ENCODE measurements at regions not wholly inside any gene's neighbourhood (a gene's known extent, or its start where the extent isn't known, plus 50 kb on each side); places are given as distances from the start of the nearest gene placed in this dataset.
"Not testable (repeated sequence)": the region's sequence is repeated elsewhere in the genome, so short reads cannot be mapped to it uniquely, and the experiment has no call there.

DNA sequence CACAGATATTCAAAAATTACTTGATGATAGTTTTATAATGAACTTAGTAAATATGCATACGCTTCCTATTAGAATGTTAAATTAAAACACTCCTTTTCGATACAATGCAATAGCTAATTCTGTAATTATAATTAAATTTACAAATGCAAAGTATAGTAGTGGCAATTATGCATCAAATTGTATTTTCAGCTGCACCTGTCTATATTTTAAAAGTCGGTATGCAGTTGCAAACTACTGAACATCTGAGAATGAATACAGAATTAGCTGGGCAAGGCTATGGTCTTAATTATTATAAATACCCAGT, 110.4 kb upstream of the ARHGAP42 start:
- peaks cover 0 to 4% (median 0%) of the 10 kb centered on the region in 3 donors for H3K4me1 Mint-ChIP-seq
- H3K9me3 Mint-ChIP-seq = no peaks in the 10 kb centered on the region
- H3K4me3 Mint-ChIP-seq = no peak overlapping the region
- no peak for ATAC-seq (ENCODE audit: low read depth in 2 of 2)
- no peaks in the 10 kb centered on the region for H3K36me3 Mint-ChIP-seq
- H3K27ac Mint-ChIP-seq = no peak overlapping the region
- H3K27me3 Mint-ChIP-seq = peaks cover under 1 to 11% (median 8%) of the 10 kb centered on the region in 3 donors
- no peak for DNase-seq

DNA sequence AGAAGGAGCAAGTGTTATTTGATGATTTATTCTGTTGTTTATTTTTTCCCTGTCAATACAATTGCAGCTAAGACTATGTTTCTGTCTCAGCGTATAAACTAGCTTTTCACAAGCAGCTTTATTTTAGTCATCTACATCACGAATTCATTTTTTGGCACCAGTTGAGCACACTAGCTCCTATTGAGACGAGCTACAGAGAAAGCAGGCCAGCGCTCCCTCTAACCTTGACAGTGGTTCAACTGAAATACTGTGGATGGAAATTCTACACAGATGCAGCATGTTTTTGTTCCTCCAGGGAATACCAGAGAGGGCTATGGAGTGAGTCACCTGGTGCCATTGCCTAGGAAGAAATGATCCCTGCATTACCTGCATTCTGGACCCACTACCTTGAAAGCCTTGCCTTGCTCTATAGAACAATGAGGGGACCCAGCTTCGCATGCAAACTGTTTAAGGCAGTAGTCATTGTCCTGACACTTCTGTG, 108.2 kb upstream of the ARHGAP42 start:
- Mint-ChIP-seq H3K4me3 (peak overlapping the region in 1 of 8 donors; percentile 9), H3K27me3 (peaks cover 0 to 11% (median 8%) of the 10 kb centered on the region in 3 donors), H3K9me3 (no peaks in the 10 kb centered on the region), H3K36me3 (no peaks in the 10 kb centered on the region), H3K27ac (no peak overlapping the region), H3K4me1 (peaks cover 0 to 4% (median 0%) of the 10 kb centered on the region in 3 donors)
- ATAC-seq (ENCODE audit: low read depth in 2 of 2) (no peak), DNase-seq (no peak)

GRCh38 chr11:100581318-100581717, 105.8 kb upstream of the ARHGAP42 start:
- H3K4me1 Mint-ChIP-seq = peaks cover 0 to 4% (median 0%) of the 10 kb centered on the region in 3 donors
- no peaks in the 10 kb centered on the region for H3K36me3 Mint-ChIP-seq
- H3K27me3 Mint-ChIP-seq = peaks cover 0 to 11% (median 8%) of the 10 kb centered on the region in 3 donors
- peak overlapping the region in 1 of 8 donors; percentile 4 for H3K4me3 Mint-ChIP-seq
- ATAC-seq (ENCODE audit: low read depth in 2 of 2) (peak; percentile 38 to 60), DNase-seq (no peak)
- H3K27ac Mint-ChIP-seq = no peak overlapping the region
- no peaks in the 10 kb centered on the region for H3K9me3 Mint-ChIP-seq

GRCh38 chr11:100584201-100584985, 102.7 kb upstream of the ARHGAP42 start:
- H3K4me1 Mint-ChIP-seq = peaks cover 0 to 8% (median 3%) of the 10 kb centered on the region in 3 donors
- peaks cover under 1 to 13% (median 13%) of the 10 kb centered on the region in 3 donors for H3K27me3 Mint-ChIP-seq
- no peak overlapping the region for H3K4me3 Mint-ChIP-seq
- no peaks in the 10 kb centered on the region for H3K36me3 Mint-ChIP-seq
- H3K27ac Mint-ChIP-seq = no peak overlapping the region
- no peak for ATAC-seq (ENCODE audit: low read depth in 2 of 2)
- DNase-seq = no peak
- H3K9me3 Mint-ChIP-seq = peaks cover 0 to 1% (median 0%) of the 10 kb centered on the region in 7 donors

DNA sequence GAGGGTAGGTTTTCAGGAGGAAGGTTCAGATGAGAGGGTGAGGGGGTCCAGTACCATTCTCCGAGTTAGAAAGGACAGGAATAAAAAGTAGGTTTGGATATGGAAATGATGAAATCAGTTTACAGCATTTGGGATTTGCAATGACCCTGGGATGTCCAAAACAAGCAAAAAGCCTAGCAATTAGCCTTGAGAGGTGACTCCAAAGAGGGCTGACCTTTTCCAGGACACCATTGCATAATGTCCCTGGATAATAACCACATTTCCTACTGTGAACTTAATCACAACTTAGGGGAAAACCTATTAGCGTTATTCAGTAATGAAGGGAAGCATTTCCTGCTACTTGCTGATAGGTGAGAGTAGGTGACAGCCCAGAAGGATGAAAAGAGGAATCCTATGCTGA, 101.4 kb upstream of the ARHGAP42 start:
- peaks cover 0 to 1% (median 0%) of the 10 kb centered on the region in 7 donors for H3K9me3 Mint-ChIP-seq
- H3K27ac Mint-ChIP-seq = no peak overlapping the region
- H3K4me1 Mint-ChIP-seq = peaks cover 0 to 4% (median 3%) of the 10 kb centered on the region in 3 donors
- H3K4me3 Mint-ChIP-seq = no peak overlapping the region
- H3K27me3 Mint-ChIP-seq = peaks cover 13 to 26% (median 26%) of the 10 kb centered on the region in 3 donors
- H3K36me3 Mint-ChIP-seq = no peaks in the 10 kb centered on the region
- no peak for DNase-seq
- no peak for ATAC-seq (ENCODE audit: low read depth in 2 of 2)

DNA sequence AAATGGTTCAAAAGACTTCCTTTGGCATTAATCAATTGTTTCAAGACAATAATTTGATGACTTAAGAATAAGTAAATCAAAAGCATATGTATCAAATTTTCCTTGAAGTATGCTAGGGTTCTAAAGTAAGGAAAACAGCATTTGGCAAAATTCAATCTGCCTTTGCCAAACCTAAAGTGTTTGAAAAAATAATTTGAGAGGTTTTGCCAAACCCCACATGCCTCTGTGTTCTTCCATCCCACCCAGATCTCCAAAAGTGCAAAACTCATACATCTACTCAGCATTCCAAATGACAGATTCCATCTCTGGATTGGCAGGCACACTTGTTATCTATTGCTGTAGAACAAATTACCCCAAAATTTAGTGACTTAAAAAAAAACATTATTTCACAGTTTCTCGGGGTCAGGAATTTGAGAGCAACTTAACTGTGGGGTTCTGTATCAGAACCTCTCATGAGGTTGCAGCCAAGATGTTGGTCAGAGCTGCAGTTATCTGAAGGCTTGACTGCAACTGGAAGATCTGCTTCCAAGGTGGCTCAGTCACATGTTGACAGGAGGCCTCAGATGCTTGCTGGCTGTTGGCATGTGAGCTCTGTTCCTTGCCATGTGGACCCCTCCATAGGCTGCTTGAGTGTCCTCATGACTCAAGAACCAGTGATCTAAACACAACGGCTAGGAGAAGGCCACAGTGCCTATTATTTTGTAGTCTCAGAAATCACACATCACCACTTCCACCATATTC, 100.6 kb upstream of the ARHGAP42 start:
- Mint-ChIP-seq H3K4me1 (peaks cover 0 to 4% (median 3%) of the 10 kb centered on the region in 3 donors), H3K27me3 (peaks cover 19 to 33% (median 30%) of the 10 kb centered on the region in 3 donors), H3K36me3 (no peaks in the 10 kb centered on the region), H3K27ac (no peak overlapping the region), H3K9me3 (peaks cover 0 to 1% (median 0%) of the 10 kb centered on the region in 7 donors), H3K4me3 (no peak overlapping the region)
- no peak for ATAC-seq (ENCODE audit: low read depth in 2 of 2)
- no peak for DNase-seq

GRCh38 chr11:100592619-100593260, 94.3 kb upstream of the ARHGAP42 start:
- Mint-ChIP-seq H3K27ac (no peak overlapping the region), H3K4me1 (peaks cover 0 to 4% (median 3%) of the 10 kb centered on the region in 3 donors), H3K36me3 (no peaks in the 10 kb centered on the region), H3K4me3 (no peak overlapping the region), H3K27me3 (peaks cover 38 to 57% (median 47%) of the 10 kb centered on the region in 3 donors), H3K9me3 (no peaks in the 10 kb centered on the region)
- DNase-seq (no peak), ATAC-seq (ENCODE audit: low read depth in 2 of 2) (no peak)

DNA sequence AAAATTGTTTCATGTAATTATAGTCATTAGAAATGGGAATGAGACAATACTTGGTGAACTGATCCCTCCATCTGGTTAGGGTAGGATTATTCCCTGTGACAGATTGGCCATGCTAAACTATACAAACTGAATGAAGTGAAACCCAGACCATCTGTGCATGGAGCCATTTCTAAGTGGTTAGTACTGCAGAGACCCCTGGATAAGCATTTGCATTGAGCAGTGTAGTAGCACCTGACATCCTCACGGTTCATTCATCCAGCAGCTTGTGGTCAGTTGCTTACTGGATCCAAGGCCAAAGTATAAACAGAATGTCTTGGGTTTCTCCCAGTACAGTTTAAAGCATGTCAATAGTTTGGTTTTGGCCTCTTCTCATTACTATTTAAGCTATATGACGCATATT, 93.8 kb upstream of the ARHGAP42 start:
- no peaks in the 10 kb centered on the region for H3K4me1 Mint-ChIP-seq
- no peaks in the 10 kb centered on the region for H3K36me3 Mint-ChIP-seq
- no peak overlapping the region for H3K4me3 Mint-ChIP-seq
- ATAC-seq (ENCODE audit: low read depth in 2 of 2) (no peak), DNase-seq (no peak)
- H3K27me3 Mint-ChIP-seq = peaks cover 36 to 60% (median 46%) of the 10 kb centered on the region in 3 donors
- H3K27ac Mint-ChIP-seq = no peak overlapping the region
- H3K9me3 Mint-ChIP-seq = no peaks in the 10 kb centered on the region

DNA sequence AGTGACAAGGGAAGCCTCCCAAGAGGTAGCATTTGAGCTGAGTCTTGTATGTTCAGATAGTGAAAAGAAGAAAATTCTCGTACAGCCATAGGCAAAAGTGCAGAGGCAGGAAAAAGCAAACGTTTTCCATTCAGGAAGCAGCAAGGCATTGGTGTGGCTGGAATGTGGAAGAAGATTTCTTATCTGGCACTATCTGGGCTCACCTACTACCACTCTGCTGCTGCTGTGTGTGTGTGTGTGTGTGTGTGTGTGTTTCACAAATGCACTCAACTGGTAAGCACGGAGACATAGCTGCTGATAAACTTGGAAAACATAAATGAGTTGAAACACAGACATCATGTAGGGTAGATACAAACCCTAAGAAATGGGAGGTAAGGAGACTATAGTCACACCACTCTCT, 92.8 kb upstream of the ARHGAP42 start:
- no peaks in the 10 kb centered on the region for H3K36me3 Mint-ChIP-seq
- no peak overlapping the region for H3K27ac Mint-ChIP-seq
- DNase-seq (no peak), ATAC-seq (ENCODE audit: low read depth in 2 of 2) (no peak)
- no peak overlapping the region for H3K4me3 Mint-ChIP-seq
- no peaks in the 10 kb centered on the region for H3K9me3 Mint-ChIP-seq
- H3K4me1 Mint-ChIP-seq = no peaks in the 10 kb centered on the region
- peaks cover 34 to 60% (median 44%) of the 10 kb centered on the region in 3 donors for H3K27me3 Mint-ChIP-seq

DNA sequence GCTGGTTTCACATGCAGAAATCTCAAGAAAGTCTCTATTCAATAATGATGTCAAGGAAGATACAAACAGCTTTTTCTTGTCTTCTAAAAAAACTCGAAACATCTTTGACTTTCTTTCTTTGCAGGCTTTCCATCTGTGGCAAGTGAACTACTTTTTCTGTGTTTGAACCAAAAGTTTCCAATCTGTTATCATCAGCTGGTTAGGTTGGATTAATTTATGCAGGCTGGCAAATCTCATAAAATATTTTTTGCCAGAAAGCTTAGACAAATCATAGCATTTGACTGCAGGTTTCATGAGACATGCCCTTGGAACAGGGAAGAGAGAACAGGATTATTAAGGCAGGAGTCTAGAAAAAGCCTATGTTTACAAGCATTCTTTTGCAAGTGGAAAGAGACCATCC, 86.1 kb upstream of the ARHGAP42 start:
- Mint-ChIP-seq H3K9me3 (peaks cover 0 to 1% (median 0%) of the 10 kb centered on the region in 7 donors), H3K36me3 (no peaks in the 10 kb centered on the region), H3K4me3 (no peak overlapping the region), H3K27me3 (peaks cover 30 to 36% (median 32%) of the 10 kb centered on the region in 3 donors), H3K27ac (no peak overlapping the region), H3K4me1 (no peaks in the 10 kb centered on the region)
- DNase-seq (no peak), ATAC-seq (ENCODE audit: low read depth in 2 of 2) (no peak)

GRCh38 chr11:100602716-100603115, 84.4 kb upstream of the ARHGAP42 start:
- no peak overlapping the region for H3K4me3 Mint-ChIP-seq
- H3K36me3 Mint-ChIP-seq = no peaks in the 10 kb centered on the region
- no peak overlapping the region for H3K27ac Mint-ChIP-seq
- H3K4me1 Mint-ChIP-seq = no peaks in the 10 kb centered on the region
- H3K27me3 Mint-ChIP-seq = peaks cover 19 to 27% (median 26%) of the 10 kb centered on the region in 3 donors
- peaks cover 0 to 3% (median 0%) of the 10 kb centered on the region in 7 donors for H3K9me3 Mint-ChIP-seq
- no peak for DNase-seq
- no peak for ATAC-seq (ENCODE audit: low read depth in 2 of 2)

GRCh38 chr11:100607761-100608160, 79.3 kb upstream of the ARHGAP42 start:
- not testable (repeated sequence) for ATAC-seq (ENCODE audit: low read depth in 2 of 2); H3K4me3 Mint-ChIP-seq; H3K36me3 Mint-ChIP-seq; H3K27ac Mint-ChIP-seq; DNase-seq
- peaks cover 12 to 16% (median 12%) of the 10 kb centered on the region in 3 donors for H3K4me1 Mint-ChIP-seq
- H3K27me3 Mint-ChIP-seq = peaks cover 6 to 14% (median 11%) of the 10 kb centered on the region in 3 donors
- H3K9me3 Mint-ChIP-seq = peaks cover under 1 to 14% (median 3%) of the 10 kb centered on the region in 7 donors

DNA sequence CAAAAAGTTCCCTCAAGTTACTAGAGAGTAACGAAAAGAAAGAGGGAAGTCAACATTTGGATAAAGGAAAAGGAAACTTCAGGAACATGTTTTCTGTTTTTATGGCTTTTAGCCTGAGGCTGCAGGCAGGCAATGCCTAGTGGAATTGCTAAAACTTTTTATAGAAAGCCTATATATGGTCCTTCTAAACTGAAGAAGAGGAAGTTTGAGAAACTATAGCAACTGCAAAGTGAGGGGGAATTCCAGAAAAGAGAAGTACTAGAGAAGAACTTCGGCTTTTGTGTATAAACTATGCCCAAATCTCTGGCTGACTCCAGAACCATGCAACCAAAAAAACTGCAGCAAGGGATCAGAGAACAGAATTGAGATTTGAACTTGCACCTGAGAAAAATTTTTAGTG, 74.3 kb upstream of the ARHGAP42 start:
- Mint-ChIP-seq H3K36me3 (peaks cover 5 to 8% of the 10 kb centered on the region in 2 donors), H3K27me3 (no peaks in the 10 kb centered on the region), H3K4me3 (peak overlapping the region in 4 of 8 donors; percentile 22 to 64 (median 38)), H3K4me1 (peaks cover 18 to 25% (median 21%) of the 10 kb centered on the region in 3 donors), H3K9me3 (peaks cover 5 to 23% (median 12%) of the 10 kb centered on the region in 7 donors), H3K27ac (peak overlapping the region in 5 of 6 donors; percentile 5 to 76 (median 33))
- DNase-seq (peak; percentile 63), ATAC-seq (ENCODE audit: low read depth in 2 of 2) (peak; percentile 99 to 100)

All from naive B cell (primary cell).